Panc1 (cell line): ENCODE measurements at regions not wholly inside any gene's neighbourhood (a gene's known extent, or its start where the extent isn't known, plus 50 kb on each side); places are given as distances from the start of the nearest gene placed in this dataset.

Experiments
- CTCF ChIP-seq: fragments of 450-650 bp; IDR thresholded peaks from 2 replicates; pipeline ENCODE4 v1.5.1; 2017; ENCODE audit warnings: mild to moderate bottlenecking
- POLR2AphosphoS5 ChIP-seq: IDR thresholded peaks from 2 replicates; pipeline ENCODE4 v1.6.1; 2012; ENCODE audit warnings: mild to moderate bottlenecking, low read depth, low read length, moderate library complexity
- REST ChIP-seq, 2 experiments: IDR thresholded peaks; 2 replicates each; pipeline ENCODE4 v1.6.1; 2011 to 2012; ENCODE audit warnings: low read depth in 2 of 2, control low read depth in 1 of 2, low read length in 1 of 2, mild to moderate bottlenecking in 1 of 2, moderate library complexity in 1 of 2; ENCODE audit not compliant: insufficient read depth in 1 of 2

GRCh38 chrX:63424063-63424462, 72.9 kb upstream of the SPIN4 start:
- TF ChIP-seq CTCF (no peak), POLR2AphosphoS5 (no peak), REST (IDR thresholded peaks at IDR 0.05; ENCODE audit: insufficient read depth in 1 of 2, low read depth in 2 of 2, low read length in 1 of 2) (no peak)
